Esophagus squamous epithelium (tissue), 4 donors: ENCODE measurements at regions not wholly inside any gene's neighbourhood (a gene's known extent, or its start where the extent isn't known, plus 50 kb on each side); places are given as distances from the start of the nearest gene placed in this dataset.

Experiments
- POLR2A ChIP-seq, 4 donors: fragments of 450-650 bp; IDR thresholded peaks; one replicate each; pipeline ENCODE4 v1.6.1; 2017; ENCODE audit warnings: antibody characterized with exemption in 4 of 4, mild to moderate bottlenecking in 4 of 4, moderate library complexity in 3 of 4
- TF ChIP-seq, protein P1 (sequence below), 6 experiments: fragments of 450-650 bp in 4 of 6; fragments of 200-600 bp in 2 of 6; sonication (generic) in 2 of 6; IDR thresholded peaks; one replicate each; pipeline ENCODE4 v1.5.1; 2016 to 2019; ENCODE audit warnings: antibody characterized with exemption in 6 of 6, mild to moderate bottlenecking in 4 of 6, moderate library complexity in 4 of 6

DNA sequence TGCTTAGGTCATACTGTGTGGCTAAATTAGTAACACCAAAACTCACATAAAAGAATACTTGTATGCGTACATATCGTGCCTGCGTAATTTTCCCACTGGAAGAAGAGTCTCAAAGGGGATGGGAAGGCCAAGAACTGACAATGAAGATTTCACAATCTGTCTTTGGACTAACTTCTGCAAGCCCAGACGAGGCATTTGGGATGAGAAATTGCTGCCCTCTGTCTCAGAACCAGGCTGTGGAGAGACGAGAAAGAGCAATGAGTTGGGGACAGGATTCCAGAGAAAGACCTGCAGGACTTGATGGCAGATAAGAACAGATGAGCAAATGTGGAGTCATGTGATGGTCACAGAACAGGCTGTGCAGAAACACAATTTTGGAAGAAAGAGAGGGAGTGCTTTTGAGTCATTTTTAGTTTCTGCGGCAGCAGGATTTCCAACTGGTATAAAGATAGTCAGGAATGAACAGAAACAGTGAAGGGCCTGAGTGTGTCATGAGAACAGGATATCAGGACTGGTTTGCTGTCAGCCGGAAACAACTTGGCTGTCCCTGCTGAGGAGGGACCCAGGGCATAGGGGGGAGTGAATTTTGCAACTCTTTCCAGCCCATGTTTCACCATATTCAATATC lies 82.7 kb upstream of the CTSC start:
- no peak for TF ChIP-seq POLR2A (IDR thresholded peaks at IDR 0.05)
- TF ChIP-seq, protein P1, sequence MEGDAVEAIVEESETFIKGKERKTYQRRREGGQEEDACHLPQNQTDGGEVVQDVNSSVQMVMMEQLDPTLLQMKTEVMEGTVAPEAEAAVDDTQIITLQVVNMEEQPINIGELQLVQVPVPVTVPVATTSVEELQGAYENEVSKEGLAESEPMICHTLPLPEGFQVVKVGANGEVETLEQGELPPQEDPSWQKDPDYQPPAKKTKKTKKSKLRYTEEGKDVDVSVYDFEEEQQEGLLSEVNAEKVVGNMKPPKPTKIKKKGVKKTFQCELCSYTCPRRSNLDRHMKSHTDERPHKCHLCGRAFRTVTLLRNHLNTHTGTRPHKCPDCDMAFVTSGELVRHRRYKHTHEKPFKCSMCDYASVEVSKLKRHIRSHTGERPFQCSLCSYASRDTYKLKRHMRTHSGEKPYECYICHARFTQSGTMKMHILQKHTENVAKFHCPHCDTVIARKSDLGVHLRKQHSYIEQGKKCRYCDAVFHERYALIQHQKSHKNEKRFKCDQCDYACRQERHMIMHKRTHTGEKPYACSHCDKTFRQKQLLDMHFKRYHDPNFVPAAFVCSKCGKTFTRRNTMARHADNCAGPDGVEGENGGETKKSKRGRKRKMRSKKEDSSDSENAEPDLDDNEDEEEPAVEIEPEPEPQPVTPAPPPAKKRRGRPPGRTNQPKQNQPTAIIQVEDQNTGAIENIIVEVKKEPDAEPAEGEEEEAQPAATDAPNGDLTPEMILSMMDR (IDR thresholded peaks at IDR 0.05): no peak
